Panc1 (cell line): ENCODE measurements at regions not wholly inside any gene's neighbourhood (a gene's known extent, or its start where the extent isn't known, plus 50 kb on each side); places are given as distances from the start of the nearest gene placed in this dataset.

Source experiments
- CTCF ChIP-seq: fragments of 450-650 bp; IDR thresholded peaks from 2 replicates; pipeline ENCODE4 v1.5.1; 2017; ENCODE audit warnings: mild to moderate bottlenecking
- POLR2AphosphoS5 ChIP-seq: IDR thresholded peaks from 2 replicates; pipeline ENCODE4 v1.6.1; 2012; ENCODE audit warnings: mild to moderate bottlenecking, low read depth, low read length, moderate library complexity
- REST ChIP-seq, 2 experiments: IDR thresholded peaks; 2 replicates each; pipeline ENCODE4 v1.6.1; 2011 to 2012; ENCODE audit warnings: low read depth in 2 of 2, control low read depth in 1 of 2, low read length in 1 of 2, mild to moderate bottlenecking in 1 of 2, moderate library complexity in 1 of 2; ENCODE audit not compliant: insufficient read depth in 1 of 2
- SIN3A ChIP-seq: IDR thresholded peaks from 2 replicates; pipeline ENCODE4 v1.6.1; 2012; ENCODE audit warnings: low read depth, mild to moderate bottlenecking, low read length, moderate library complexity, borderline replicate concordance; ENCODE audit not compliant: insufficient read depth

GRCh38 chr11:104522123-104522522, 358.2 kb upstream of the PDGFD start:
- TF ChIP-seq CTCF (no peak), POLR2AphosphoS5 (no peak), REST (IDR thresholded peaks at IDR 0.05; ENCODE audit: insufficient read depth in 1 of 2, low read depth in 2 of 2, low read length in 1 of 2) (no peak), SIN3A (no peak)
